HFFc6 (cell line): ENCODE measurements at regions not wholly inside any gene's neighbourhood (a gene's known extent, or its start where the extent isn't known, plus 50 kb on each side); places are given as distances from the start of the nearest gene placed in this dataset.

Experiments used
- DNase-seq: peaks from one replicate; pipeline ENCODE4 v3.0.0-alpha.2; 2018
- H3K27ac Mint-ChIP-seq: 2 replicates; pipeline ENCODE4 v1.8.0; 2020; ENCODE audit warnings: mild to moderate bottlenecking, mixed read lengths
- H3K27me3 Mint-ChIP-seq: 2 replicates; pipeline ENCODE4 v1.8.0; 2021; ENCODE audit warnings: mild to moderate bottlenecking, moderate library complexity, mixed read lengths; ENCODE audit not compliant: insufficient read depth
- H3K36me3 Mint-ChIP-seq: 2 replicates; pipeline ENCODE4 v1.8.0; 2021; ENCODE audit warnings: low read depth, mixed read lengths
- H3K4me1 Mint-ChIP-seq: 2 replicates; pipeline ENCODE4 v1.8.0; 2020; ENCODE audit warnings: low read depth, mixed read lengths
- H3K4me3 Mint-ChIP-seq: 2 replicates; pipeline ENCODE4 v1.8.0; 2020; ENCODE audit warnings: mild to moderate bottlenecking, moderate library complexity, mixed read lengths
- H3K9me3 Mint-ChIP-seq: 2 replicates; pipeline ENCODE4 v1.8.0; 2020; ENCODE audit warnings: mild to moderate bottlenecking, mixed read lengths
- TF ChIP-seq, protein P1 (sequence below): fragments of 200-600 bp; sonication (generic); IDR thresholded peaks from 2 replicates; pipeline ENCODE4 v1.5.0; 2021; ENCODE audit warnings: antibody characterized with exemption, mild to moderate bottlenecking

DNA sequence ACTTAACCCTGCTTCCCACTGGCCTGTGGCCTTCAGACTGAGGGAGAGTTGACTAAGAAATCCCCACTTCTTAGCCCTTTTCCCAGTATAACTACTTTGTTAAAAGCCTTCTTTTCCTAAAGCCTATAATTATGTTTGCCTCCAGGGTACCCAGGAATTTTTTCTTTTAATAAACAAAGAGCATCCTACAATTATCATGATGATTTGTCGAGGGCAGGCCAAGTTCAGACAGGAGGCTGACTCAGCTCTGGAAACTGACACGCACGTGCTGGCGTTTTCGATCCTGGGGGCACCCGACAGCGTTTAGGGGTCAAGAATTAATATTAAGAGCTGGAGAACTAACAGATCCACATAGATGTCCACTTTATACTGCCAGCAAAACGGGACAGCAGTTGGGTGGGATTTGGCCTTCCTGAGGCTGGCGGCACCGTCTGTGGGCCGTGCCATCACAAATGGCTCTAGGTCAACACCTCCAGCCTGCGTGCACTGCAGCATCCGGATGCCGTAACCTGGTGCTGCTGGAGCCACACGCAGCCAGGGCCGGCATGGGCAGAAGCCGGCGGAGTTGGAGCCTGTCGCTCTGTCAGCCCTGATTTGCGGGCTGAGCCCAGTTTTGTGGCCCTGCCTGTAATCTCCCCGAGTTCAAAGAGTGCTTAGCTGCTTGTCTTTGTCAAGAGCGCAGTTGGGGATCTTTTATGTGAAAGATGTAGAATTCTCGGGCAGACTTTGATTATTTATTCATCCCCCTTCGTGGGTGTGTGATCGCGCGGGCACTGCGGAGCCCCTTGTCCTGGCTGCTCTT, 191.0 kb downstream of the GLI2 start:
- TF ChIP-seq, protein P1, sequence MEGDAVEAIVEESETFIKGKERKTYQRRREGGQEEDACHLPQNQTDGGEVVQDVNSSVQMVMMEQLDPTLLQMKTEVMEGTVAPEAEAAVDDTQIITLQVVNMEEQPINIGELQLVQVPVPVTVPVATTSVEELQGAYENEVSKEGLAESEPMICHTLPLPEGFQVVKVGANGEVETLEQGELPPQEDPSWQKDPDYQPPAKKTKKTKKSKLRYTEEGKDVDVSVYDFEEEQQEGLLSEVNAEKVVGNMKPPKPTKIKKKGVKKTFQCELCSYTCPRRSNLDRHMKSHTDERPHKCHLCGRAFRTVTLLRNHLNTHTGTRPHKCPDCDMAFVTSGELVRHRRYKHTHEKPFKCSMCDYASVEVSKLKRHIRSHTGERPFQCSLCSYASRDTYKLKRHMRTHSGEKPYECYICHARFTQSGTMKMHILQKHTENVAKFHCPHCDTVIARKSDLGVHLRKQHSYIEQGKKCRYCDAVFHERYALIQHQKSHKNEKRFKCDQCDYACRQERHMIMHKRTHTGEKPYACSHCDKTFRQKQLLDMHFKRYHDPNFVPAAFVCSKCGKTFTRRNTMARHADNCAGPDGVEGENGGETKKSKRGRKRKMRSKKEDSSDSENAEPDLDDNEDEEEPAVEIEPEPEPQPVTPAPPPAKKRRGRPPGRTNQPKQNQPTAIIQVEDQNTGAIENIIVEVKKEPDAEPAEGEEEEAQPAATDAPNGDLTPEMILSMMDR: no peak
- Mint-ChIP-seq H3K4me1 (peaks cover 7% of the 10 kb centered on the region), H3K27me3 (peaks cover 16% of the 10 kb centered on the region), H3K27ac (peak overlapping the region; percentile 90), H3K9me3 (no peaks in the 10 kb centered on the region), H3K4me3 (peak overlapping the region; percentile 53), H3K36me3 (peaks cover 47% of the 10 kb centered on the region)
- DNase-seq: peak; percentile 72

DNA sequence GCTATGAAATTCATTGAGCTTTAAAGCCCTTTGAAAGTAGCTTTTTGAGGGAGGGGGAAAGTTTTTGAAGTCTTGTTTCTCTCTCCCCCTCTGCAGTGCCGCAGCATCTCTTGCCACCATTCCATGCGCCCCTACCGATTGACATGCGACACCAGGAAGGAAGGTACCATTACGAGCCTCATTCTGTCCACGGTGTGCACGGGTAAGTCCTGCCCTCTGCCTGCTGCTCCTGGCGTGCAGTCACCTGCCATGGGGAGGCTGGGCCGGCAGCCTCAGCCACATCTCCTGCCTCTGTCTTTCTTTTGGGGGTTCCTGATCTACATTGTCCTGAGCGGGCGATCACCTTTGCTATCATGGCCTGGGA, 191.6 kb downstream of the GLI2 start:
- Mint-ChIP-seq H3K4me3 (peak overlapping the region; percentile 39; the same call in 1 of the 2 replicates), H3K27me3 (peaks cover 12% of the 10 kb centered on the region), H3K27ac (peak overlapping the region; percentile 90), H3K4me1 (peaks cover 1% of the 10 kb centered on the region; the same call in 1 of the 2 replicates), H3K9me3 (no peaks in the 10 kb centered on the region), H3K36me3 (peaks cover 50% of the 10 kb centered on the region)
- no peak for DNase-seq
- TF ChIP-seq, protein P1: no peak

DNA sequence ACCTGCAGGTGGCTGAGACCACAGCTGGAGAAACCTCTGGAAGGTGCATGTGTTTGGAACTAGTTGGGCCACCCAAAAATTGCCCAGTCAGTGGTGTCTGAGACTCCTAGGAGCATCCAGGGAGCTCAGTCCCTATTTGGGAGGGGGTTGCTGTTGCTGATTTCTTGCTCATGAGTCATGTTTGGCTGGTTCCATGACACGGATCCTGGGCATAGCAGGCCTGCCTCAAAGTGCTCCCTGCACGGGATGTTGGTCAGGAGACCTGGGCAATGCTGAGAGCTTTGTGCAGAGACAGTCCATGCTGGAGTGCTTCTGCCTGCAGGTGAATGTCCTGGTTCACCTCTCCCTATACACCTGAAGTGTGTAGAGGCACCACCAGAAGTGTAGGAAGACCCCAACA, 194.2 kb downstream of the GLI2 start:
- Mint-ChIP-seq H3K36me3 (peaks cover 56% of the 10 kb centered on the region), H3K9me3 (no peaks in the 10 kb centered on the region), H3K4me1 (no peaks in the 10 kb centered on the region; the same call in 1 of the 2 replicates), H3K27me3 (peaks cover 16% of the 10 kb centered on the region), H3K27ac (peak overlapping the region; percentile 96), H3K4me3 (peak overlapping the region; percentile 65)
- DNase-seq: peak; percentile 59
- TF ChIP-seq, protein P1: no peak

DNA sequence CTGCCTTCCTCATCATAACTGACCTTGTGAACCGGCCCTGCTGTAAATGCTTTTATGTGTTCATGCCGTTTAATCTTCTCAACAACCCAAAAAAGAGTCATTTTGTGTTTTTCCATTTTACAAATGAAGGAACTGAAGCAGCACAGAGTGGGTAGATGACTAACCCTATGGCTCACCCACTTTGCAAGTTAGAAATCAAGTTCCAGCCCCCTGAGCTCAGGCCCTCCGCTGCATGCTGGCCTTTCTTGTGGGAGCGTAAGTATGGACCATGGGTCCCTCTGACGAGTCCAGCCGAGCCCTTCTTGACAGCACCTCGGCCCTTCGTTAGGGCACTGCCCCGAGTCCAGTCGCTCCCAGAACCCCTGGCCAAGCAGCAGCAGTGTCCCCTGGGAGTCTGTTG, 194.6 kb downstream of the GLI2 start:
- TF ChIP-seq, protein P1: peak; percentile 57
- no peaks in the 10 kb centered on the region; the same call in 1 of the 2 replicates for H3K4me1 Mint-ChIP-seq
- DNase-seq: peak; percentile 50
- peaks cover 16% of the 10 kb centered on the region for H3K27me3 Mint-ChIP-seq
- H3K36me3 Mint-ChIP-seq: peaks cover 56% of the 10 kb centered on the region
- H3K27ac Mint-ChIP-seq: peak overlapping the region; percentile 96
- H3K4me3 Mint-ChIP-seq: peak overlapping the region; percentile 65
- H3K9me3 Mint-ChIP-seq: no peaks in the 10 kb centered on the region

DNA sequence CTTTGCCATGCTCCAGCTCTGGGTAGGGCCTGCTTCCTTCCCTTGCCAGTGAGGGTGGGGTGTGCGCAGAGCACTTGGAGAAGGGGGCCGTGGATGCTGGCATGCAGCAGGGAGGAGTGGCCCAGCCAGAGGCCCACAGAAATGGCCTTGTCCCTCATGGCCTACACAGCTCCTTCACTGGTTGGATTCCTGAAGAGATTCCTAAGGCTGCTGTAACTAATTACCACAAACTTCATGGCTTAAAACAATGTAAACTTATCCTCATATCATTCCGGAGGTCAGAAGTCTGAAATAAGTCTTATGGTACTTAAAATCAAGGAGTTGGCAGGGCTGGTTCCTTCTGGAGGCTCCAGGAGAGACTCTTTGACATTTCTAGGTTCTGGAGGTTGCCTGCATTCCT, 195.2 kb downstream of the GLI2 start:
- TF ChIP-seq, protein P1: no peak
- peak; percentile 79 for DNase-seq
- Mint-ChIP-seq H3K9me3 (no peaks in the 10 kb centered on the region), H3K4me1 (no peaks in the 10 kb centered on the region; the same call in 1 of the 2 replicates), H3K27me3 (peaks cover 17% of the 10 kb centered on the region), H3K36me3 (peaks cover 56% of the 10 kb centered on the region), H3K4me3 (no peak overlapping the region), H3K27ac (peak overlapping the region; percentile 96)
